HG03432 (cell line): ENCODE measurements at regions not wholly inside any gene's neighbourhood (a gene's known extent, or its start where the extent isn't known, plus 50 kb on each side); places are given as distances from the start of the nearest gene placed in this dataset.
"Not testable (repeated sequence)": the region's sequence is repeated elsewhere in the genome, so short reads cannot be mapped to it uniquely, and the experiment has no call there.

Experiments used
- ATAC-seq: cut with Tn5 transposase; IDR thresholded peaks from one replicate; pipeline ENCODE4 v1.9.1; 2021; ENCODE audit warnings: mild to moderate bottlenecking, moderate library complexity; ENCODE audit not compliant: unreplicated experiment

DNA sequence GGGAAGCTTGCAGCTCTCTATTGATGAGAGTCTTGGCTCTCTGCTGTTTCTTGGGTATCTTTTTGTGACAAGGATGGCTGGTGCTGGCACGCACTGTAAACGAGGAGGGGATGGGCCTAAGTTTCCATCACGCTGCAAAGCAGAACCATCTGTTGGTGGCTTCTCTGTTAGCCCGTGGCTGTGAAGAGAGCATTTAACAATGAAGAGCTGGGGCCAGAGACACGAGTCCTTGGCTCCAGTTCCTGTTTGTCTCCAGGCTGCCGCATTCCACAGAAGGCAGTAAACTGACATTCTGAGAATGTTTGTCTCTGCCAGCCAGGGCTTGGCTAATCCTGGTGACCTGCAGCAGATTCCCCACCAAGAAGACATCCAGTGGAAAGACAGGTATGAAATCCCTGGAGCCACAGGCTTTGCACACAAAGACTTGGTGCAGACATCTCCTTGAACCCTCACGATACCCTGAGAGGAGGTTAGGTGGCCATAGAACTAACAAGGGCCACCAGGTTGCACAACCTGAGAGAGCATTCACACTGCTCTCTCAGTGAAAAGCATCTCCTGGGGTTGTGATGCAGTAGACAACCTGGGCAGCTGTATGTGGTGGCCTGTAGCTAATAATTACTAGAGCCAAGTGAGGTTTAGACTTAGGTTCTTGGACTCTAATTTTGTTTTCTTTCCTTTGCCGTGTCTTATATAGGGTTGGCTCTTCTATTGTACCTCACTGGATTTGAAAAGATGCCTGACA is 130.9 kb downstream of the ASB7 start:
- no peak for ATAC-seq

DNA sequence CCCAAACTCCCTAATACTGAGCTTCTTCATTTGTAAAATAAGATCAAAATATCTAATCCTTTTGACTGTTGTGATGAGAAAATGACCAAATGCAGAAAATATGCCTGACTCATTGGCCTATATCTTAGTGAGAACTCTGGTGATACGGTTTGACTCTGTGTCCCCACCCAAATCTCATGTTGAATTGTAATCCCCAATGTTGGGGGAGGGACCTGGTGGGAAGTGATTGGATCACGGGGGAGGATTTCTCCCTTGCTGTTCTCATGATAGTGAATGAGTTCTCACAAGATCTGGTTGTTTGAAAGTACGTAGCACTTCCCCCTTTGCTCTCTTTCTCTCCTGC is 131.4 kb downstream of the ASB7 start:
- not testable (repeated sequence) for ATAC-seq

DNA sequence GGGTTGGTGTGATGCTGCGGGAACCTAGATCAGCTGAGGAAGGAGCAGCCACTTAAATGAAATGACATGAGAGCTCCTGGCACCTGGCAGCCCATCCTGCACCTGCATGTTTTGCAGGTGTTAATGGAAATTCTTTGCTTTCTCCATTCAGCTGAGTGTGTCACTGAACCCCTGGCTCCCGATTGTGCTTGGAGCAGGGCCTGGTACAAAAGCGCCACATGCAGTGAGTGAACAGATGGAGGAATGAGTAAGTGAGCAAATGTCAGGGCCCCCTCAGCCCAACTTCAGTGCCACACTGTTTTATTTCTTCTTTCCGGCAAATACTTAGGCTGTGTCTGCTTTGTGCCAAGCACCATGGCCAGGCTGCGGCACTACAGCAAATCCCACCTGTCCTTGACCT is 132.2 kb downstream of the ASB7 start:
- ATAC-seq: no peak

DNA sequence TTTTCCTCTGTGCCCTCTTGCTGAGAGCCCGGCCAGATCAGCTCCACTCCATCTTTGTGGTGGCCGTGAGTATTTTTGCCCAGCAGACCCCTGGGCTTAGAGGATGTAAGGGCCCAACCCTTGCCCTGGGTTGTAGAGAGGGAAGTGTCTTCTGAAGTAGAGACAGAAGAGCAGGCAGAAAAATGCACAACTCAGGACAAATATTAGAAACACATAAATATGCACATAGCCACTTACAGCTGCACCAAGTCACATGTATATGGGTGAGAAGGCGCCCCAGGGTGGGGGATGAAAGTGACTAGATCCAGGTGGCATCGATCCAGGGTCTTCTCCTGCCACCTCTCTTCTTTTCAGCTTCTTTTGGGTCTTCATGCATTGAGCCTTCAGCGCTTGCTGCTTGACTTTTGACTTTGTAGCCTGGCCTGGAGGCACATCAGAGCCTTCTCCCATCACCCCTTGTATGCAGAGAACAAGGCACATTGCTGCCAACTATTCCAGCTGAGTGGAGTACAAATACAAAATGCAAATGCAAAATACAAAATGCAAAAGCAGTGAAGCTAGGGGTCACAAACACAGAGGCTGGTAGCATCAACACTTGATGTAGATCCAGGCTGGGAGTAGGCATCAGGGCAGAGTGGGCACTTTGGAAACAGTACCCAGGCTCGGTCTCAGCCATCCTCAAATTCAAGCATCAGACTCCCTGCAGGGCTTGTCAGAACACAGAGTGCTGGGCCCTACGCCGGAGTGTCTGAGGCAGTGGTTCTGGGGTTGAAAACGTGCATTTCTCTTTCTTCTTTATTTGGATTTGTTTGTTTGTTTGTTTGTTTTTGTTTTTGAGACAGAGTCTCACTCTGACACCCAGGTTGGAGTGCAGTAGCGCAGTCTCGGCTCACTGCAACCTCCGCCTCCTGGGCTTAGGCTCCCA is 133.0 kb downstream of the ASB7 start:
- ATAC-seq: no peak

DNA sequence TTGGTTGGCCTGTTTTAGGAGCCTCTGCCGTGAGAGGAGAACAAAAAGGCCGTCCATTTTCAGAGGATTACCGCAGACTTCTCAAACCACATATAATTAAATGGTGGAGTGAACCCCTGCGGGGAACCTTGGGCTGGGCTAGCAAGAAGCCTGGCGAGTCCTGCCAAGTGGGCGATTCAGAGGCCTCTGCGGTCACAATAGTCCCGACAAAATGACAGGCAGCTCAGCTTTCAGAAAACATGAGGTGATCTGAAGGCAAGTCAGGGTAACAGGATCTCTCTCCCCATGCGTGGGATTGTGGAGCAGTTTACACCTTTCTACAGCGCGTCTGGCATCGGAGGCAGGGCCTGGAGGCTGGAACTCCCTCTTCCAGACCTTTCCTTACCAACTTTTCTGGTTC is 134.8 kb downstream of the ASB7 start:
- ATAC-seq: no peak

GRCh38 chr15:100738614-100739013 is 136.2 kb downstream of the ASB7 start:
- no peak for ATAC-seq

DNA sequence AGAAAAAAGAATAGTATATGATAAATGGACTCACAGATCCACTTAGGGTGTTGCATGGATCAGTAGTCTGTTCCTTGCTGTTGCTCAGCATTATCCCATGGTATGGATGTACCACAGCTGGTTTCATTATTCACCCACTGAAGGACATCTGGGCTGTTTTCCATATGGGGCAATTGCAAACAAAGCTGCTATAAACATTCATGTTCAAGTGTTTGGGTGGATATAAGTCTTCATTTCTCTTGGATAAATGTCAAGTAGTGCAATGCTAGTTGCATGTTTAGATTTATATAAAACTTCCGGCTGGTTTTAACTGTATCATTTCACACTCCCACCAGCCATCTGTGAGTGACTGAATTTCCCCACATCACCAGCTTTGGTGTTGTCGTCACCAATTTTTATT is 137.7 kb downstream of the ASB7 start:
- ATAC-seq: no peak

- ATAC-seq: no peak
Observed at GRCh38 chr15:100751585-100751984, 128.0 kb upstream of the ALDH1A3 start.

DNA sequence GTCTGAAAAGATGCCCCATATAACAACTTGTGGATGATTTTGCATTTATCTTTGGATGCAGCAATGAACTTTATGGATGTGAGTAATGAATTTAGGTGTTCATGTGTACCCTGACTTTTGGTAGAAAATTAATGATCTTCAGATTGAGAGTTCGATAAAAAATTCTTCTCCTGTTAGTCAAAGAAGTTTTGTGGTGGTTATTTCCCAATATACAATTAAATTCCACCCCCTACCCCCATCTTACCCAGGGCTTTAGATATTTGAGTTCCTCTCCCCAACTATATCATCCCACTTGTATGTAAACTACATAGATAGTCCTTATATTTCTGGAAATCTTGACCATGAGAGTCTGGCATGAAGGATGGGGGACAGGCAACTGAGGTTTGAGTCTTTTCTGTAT is 126.1 kb upstream of the ALDH1A3 start:
- no peak for ATAC-seq

DNA sequence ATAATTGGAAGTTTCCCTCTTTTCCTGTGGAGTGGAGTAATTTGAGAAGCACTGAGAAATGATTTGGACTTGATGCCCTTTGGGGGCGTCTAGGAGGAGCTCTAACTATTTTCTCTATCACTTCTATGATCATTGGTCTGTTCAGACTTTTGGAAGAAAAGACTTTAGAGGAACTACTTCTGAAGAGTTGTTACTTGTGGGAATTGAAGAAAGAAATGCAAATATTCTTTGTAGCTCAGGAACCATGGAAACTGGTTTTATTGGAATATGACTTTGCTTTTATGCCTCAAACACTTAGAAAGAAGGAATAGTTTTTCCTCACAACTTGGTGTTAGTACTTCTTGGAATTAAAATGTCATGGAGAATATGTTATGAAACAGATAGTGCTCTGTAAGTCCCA is 122.0 kb upstream of the ALDH1A3 start:
- ATAC-seq: no peak

DNA sequence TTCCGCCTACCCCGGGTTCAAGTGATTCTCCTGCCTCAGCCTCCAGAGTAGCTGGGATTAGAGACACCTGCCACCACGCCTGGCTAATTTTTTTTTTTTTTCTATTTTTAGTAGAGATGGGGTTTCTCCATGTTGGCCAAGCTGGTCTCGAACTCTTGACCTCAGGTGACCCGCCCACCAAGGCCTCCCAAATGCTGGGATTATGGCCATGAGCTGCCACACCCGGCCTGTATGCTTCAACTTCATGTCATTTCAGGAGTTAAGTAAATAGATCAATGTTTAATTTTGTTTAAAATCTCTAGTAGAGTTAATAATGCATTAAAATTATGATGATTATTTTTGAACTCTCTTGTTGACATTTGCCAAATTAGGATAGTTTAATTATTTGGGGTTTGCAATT is 121.1 kb upstream of the ALDH1A3 start:
- no peak for ATAC-seq

DNA sequence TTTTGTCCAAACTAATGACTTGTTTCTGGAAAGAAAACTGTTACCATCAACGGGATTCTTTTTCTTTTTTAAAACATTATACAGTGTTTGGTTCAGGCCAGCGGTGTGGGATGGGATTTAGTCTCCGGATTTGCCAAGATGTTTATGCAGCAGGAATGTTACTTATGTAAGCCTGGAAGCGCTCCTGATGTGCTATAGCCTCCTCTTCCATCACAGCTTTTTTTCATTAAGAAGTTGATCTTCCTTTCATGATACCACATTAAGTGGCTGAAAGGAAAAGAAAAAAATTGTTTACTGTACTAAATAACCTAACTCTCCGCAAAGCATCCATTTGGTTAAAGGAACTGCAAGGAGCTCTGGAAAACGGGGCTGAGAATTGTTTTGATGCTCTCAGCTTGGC is 120.5 kb upstream of the ALDH1A3 start:
- no peak for ATAC-seq

- no peak for ATAC-seq
Observed at GRCh38 chr15:100759698-100760356, 119.8 kb upstream of the ALDH1A3 start.

GRCh38 chr15:100760357-100760903 is 119.2 kb upstream of the ALDH1A3 start:
- ATAC-seq: no peak

GRCh38 chr15:100761290-100761935 is 118.2 kb upstream of the ALDH1A3 start:
- ATAC-seq: no peak

DNA sequence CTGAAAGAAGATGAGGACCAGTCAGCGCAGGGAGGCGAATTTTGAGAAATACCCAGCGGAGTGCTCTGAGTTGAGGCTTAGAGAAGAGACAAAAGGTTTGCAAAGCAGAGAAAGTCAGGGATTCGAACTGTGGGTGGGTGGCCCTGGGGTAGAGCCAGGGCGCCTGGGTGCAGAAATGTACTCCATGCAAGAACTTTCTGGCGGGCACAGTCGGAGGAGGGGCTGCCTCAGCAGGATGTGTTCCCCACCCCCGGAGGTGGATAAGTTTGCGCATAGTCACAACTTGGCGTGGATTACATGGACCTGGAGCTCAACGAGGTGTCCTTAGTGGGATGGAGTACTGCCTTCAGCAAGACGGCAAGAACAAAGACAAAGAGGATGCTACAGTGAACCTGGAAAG is 117.3 kb upstream of the ALDH1A3 start:
- ATAC-seq: no peak

DNA sequence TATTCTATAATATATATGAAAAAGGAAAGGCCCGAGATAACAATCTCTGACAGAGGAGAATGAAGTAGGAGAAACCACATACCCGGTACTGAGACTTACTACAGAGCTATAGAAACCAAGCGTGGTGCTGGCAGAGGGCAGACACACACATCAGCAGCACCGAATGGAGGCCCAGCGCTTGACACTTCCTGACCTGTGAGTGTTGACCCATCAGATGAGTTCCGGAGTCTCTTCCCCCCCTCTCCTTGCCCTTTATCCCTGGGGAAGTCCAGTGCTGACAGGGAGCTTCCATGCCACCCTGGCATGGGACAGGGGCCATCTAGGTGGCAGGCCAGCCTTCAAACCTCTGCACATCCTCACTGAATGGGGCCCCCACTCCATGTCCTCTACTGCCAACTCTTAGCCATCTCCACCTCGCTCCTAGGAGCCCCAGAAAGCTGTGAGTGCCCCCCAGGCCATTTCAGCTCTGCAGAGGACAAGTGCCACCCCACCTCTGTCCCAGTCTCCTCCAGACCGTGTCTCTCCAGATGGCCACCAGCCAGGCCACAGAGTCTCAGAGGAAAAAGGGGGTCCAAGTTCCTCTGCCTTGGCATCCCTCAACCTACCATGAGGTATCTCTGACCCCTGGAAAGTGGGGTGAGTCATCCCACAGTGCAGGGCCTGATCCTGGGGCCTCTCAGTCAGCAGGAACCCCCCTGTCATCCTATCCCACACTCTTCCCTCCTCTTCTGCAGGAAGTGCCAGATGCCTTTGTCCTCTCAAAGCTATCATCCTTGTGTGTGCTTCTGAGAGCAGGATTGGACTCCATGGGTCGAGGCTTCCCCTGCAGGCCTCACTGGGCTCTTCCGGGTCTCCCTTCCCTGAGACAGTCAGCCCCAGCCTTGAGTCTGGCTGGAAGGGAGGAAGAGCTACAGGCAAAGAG is 116.5 kb upstream of the ALDH1A3 start:
- ATAC-seq: no peak

- ATAC-seq: no peak
Observed at GRCh38 chr15:100763835-100764750, 115.5 kb upstream of the ALDH1A3 start.
